Stimulated activated CD8-positive, alpha-beta memory T cell treated with anti-CD3 and anti-CD28 coated beads, Interleukin-15, amount 100 ng/mL, for 24 hours (primary cell): ENCODE measurements at regions not wholly inside any gene's neighbourhood (a gene's known extent, or its start where the extent isn't known, plus 50 kb on each side); places are given as distances from the start of the nearest gene placed in this dataset.

ENCODE experiments used
- DNase-seq: peaks from one replicate; pipeline ENCODE4 v3.0.0-alpha.2; 2020; ENCODE audit warnings: low read depth

DNA sequence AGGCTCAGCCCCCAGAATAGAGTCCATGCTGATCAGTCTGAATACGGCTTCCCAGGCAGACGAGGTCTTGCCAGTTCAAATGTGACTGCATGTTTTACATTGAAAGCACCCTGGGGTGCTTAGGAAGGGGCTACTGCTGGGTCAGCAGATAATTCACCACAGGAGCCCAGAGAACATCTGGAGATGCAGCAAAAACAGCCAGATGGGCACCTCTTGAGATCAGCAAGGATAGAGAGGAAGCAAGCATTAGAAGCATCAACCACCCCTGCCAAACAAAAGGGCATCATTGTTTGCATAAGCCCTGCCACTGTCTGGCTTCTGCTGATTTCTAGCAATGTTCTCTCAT, 403.1 kb downstream of the RRAGC start:
- DNase-seq = no peak

DNA sequence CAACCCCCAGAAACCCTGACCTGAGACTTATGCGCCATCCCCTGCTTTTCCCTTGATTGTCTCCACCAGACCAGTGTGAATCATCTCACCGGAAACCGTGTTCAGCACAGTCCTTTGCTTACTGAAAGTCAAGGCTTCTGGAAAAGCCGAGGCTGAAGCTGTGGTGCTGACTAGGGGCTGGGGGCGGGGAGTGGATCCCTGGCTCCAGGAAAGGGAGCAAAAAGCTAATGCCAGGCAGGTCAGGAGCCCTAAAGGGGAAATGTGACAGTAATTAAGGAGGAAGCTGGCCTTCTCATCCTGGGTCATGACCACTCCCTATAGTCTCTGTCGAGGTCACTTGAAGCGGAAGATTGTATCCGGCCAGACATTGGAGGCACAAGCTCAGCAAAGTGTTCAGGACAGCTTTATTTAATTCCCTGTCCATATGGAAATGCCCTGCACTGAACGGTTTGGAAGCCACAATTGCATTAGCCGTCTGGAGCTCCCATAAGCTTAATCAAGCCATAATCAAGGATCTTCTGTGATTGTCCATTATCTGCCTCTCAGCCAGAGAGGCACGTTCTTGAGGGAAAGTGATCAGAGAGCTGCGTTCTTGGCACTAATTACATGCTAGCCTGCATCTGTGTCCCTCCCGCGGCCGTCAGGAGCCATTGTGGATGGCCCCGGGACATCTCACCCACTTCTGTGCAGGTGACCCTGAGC, 403.6 kb downstream of the RRAGC start:
- no peak for DNase-seq

GRCh38 chr1:38454749-38455441, 404.7 kb downstream of the RRAGC start:
- no peak for DNase-seq

- no peak for DNase-seq
Observed at GRCh38 chr1:38454236-38454635, 405.3 kb downstream of the RRAGC start.

- DNase-seq = no peak
Observed at GRCh38 chr1:38452246-38452645, 405.7 kb upstream of the POU3F1 start.

DNA sequence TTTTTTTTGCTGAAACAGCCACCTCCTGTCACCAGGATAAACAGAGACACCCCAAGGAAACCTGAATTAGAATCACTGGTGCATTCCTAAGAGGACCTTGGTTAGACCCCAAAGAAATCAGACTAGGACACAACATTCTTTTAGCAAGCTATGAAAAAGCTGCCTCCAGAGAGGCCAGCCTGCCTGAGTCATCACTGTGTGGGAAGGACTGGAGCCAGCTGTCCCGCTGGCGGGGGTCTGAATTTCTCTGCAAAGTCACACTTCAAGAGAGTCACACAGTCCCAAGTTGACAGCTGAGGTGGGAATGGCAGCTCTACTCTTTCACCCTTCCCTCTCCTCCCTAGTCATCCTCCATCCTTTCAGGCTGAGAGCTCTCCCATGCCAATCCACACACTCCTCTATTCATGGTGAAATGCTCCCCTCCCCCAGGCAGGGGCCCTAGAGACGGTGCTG, 405.0 kb upstream of the POU3F1 start:
- DNase-seq = no peak

DNA sequence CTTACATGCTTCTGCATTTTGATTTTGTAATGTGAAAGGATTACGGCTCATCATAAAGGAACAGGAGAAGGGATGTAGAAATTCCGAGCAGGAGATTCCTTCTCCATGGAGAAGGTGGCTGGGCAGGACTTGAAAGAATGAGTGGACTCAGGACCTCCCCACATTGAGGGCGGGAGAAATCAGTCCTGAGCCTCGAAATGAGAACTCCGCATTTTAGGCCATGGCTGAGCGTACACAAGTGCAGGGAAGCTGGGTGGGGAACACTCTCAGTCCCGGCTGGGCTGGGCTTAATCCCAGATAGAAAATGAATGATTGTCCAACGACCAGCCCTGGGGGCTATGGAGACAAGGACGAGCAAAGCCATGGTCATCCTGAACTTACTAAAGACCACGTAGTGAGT, 402.3 kb upstream of the POU3F1 start:
- DNase-seq = no peak

- no peak for DNase-seq
Observed at GRCh38 chr1:38446936-38447335, 400.3 kb upstream of the POU3F1 start.

DNA sequence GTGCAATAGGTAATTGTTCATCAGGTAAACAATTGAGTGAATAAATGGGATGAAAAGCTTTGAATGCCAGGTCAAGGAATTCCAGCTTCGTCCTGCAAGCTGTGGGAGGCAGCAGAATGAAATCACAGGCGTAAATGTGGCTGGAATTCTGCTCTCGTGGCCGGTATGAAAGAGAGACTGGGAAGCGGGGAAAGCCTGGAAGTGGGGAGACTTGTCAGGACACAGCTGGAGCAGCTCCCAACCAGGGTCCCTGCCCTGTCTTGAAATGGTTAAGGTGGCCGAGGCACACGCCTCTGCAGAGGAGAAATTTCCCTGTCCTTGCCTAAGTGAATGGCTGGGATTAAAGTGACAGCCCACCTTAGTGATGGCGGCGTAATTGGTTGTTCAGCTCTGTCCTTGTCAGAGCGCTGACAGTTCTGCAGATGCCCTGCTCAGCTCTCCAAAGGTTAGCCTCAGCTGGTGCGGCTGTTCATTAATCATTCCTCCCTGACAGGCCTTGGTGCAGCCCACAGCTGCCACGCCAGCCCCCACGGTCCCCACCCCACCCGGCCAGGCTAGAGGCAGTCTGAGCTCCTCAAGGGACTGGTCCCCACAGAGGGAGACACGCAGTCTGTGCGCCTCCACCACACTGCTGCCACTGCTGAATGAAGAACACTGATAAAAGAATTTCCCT, 398.3 kb upstream of the POU3F1 start:
- DNase-seq = no peak

DNA sequence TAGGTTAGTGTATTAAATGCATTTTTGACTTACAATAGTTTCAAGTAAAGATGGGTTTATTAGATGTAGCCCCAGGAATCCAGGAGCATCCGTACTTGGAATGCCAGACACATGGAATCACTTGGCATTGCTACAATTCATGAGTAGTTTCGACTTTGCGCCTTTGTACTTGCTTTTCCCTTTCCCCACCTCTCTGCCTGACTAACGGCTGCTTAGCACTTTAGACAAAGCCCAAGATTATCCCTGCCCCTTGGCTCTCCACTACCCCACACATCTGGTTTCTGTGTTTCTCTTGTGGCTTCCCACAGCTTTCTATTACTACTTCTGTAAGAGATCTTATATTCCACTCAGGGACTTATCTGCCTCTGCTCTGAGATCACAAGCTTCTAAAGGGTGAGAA, 397.7 kb upstream of the POU3F1 start:
- DNase-seq = no peak

DNA sequence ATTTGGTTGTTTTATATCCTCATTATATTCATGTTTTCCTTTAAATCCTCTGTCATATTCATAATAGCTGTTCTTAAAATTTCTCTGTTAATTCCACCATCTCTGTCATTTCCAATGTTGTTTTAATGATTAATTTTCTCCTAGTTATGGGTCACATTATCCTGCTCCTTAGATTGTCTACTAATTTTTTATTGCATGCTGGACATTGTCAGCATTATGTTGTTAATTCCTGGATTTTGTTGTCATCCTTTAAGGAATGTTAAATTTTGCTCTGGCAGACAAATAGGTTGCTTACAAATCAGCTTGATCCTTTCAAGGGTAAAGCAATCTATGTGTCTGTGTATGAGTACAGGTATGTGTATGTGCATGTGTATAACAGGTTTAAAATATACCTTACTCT, 393.8 kb upstream of the POU3F1 start:
- no peak for DNase-seq

- no peak for DNase-seq
Observed at GRCh38 chr1:38436749-38437148, 390.2 kb upstream of the POU3F1 start.

GRCh38 chr1:38436006-38436405, 389.4 kb upstream of the POU3F1 start:
- no peak for DNase-seq

DNA sequence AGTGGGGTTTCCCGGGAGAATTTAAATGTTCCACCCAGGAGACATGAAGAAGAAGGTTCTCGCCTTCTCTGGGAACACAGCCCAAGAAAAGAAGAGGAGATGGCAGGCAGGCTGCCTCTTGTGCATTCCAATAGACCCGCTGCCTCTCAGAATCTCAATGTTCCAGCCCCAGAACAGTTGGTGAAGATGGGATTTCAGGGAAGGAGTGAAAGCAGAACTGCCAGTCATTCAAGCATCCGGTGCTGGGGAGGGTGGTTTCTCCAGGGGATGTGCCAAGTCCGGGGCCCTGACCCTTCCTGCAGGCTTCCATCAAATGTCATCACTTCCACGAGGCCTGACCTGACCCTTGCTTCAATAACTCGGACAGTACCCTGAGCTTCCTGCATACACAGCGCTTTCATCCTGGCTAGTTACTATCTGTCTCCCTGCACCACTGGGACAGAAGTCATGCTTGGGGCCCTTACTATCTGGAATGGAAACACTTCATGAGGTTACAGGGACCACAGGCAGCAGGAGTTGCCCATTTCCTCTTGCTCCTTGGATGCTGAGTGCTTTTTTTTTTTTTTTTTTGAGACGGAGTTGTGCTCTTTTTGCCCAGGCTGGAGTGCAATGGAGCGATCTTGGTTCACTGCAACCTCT, 386.6 kb upstream of the POU3F1 start:
- no peak for DNase-seq

DNA sequence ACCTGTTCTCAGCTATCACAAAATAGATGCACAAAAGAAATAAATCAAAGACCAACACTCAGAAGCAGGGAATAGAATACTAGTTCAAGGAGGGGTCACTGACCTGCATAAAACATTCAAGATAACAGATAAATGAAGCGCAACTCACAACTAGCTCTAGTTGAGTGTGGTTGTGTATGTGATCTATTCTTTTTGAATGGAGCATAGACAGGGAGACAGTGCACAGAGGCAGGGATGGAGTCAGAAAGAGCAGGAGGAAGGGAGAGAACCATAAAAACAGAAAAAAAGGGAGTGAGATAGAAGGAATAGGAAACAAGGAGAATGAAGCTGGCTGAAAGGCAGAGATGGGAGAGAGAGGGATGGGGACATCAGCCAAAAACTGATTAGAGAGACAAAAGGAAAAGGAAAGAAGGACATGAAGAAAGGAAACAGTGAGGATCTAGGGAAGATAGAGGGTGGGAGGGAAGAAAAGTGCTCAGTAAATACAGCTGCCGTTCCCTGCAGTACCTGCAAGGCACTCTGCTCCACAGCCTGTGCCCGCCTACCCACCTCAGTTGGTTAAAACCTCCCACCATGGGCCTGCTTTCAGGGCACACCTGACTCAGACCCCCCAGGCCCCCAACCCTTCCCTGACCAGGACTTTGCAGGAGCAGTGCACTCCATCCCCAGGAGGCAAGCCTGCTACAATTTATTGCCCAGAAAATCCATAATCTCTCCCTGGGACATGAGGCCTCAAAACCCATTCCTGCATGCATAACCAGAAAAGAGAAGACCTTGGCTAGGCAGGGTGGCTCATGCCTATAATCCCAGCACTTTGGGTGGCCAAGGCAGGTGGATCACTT, 385.2 kb upstream of the POU3F1 start:
- DNase-seq = no peak

DNA sequence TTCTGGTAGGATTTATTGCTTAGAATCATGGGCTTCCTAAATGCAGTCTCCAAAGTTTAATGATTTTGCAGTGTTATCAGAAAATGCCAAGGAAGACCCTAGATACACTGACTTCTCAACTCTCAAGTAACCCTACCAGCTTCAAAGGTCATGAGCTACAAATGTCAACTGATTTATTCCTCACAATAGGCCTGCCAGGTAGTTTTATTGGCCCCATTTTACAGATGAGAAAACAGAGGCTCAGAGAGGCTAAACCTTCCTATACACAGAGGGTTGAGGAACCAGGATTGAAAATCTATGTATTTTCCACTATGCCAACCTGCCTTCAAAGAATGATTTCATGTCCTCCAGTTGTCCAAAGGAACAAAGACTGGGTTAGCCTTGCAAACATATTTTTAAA, 384.4 kb upstream of the POU3F1 start:
- DNase-seq = no peak

GRCh38 chr1:38424677-38425076, 378.1 kb upstream of the POU3F1 start:
- no peak for DNase-seq

- DNase-seq = no peak
Observed at GRCh38 chr1:38420666-38421065, 374.1 kb upstream of the POU3F1 start.

DNA sequence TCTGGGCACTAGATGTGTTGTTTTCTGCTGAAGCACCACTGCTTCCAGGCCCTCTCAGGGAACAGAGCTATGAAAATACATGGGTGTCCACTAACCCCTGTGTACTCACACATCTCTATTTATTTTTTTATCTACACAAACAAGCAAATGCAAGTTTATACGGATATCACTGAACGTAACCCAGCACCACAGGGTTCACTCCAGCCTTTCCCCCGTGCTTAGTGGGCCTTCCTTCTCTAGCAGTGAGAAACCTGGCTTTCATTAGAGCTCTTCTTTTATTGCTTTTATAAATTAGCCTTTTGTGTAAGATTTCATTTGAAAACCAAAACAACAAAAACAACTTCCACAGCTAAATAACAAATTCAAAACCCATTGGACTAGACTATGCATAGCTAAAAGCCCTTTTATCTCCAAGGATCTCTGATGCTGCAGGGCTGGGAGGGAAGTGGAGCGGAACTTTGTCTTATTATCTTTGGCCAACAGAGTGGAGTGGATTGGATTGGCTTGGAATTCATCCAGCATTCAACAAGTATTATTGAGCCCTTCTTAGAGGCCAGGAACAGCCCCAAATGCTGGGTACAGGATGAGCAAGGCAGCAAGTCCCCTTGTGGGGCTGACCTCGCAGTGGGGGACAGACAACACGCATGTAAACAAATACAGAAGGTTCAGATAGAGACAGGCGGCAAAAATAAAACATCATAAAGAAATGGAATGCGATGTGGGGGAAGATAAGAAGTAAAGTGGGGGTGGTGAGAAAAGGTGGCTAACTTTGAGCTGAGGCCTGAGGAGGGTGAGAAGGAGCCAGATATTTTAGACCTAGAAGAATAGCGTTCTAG, 371.8 kb upstream of the POU3F1 start:
- no peak for DNase-seq

- DNase-seq = no peak
Observed at GRCh38 chr1:38403667-38404066, 357.1 kb upstream of the POU3F1 start.

DNA sequence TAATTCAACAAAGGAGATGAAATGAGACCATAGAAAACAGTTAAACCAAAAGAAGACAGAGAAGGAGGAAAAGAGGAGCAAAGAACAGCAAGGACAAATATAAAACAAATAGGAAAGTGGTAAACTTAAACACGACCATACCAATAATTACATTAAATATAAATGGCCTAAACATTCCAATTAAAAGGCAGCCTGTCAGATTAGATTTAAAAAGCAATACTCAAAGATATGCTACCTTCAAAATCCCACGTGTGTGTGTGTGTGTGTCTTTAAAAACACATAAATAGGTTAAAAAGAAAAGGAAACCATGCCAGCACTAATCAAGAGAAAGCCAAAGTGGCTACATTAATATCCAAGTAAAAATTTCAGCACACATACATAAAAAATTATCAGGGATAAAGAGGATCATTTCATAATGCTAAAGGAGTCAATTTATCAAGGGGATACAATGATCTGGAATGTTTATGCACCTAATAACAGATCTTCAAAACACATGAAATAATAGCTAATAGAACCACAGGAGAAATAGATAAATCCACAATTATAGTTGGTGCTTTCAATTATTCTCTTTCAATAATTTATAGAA, 355.7 kb upstream of the POU3F1 start:
- no peak for DNase-seq
